Mesothelial cell of epicardium (in vitro differentiated cells): ENCODE measurements at regions not wholly inside any gene's neighbourhood (a gene's known extent, or its start where the extent isn't known, plus 50 kb on each side); places are given as distances from the start of the nearest gene placed in this dataset.
A peak's percentile ranks its signal among the peaks of the same experiment; 100 is the strongest.
"Not testable (repeated sequence)": the region's sequence is repeated elsewhere in the genome, so short reads cannot be mapped to it uniquely, and the experiment has no call there.

Experiments used
- DNase-seq, 2 experiments: peaks; one replicate each; pipeline ENCODE4 v3.0.0; 2021; ENCODE audit warnings: low spot score in 2 of 2; ENCODE audit not compliant: unreplicated experiment in 2 of 2
- H3K27ac Mint-ChIP-seq: 2 replicates; pipeline ENCODE4 v1.8.0; 2021; ENCODE audit warnings: mixed read lengths
- H3K27me3 Mint-ChIP-seq: 2 replicates; pipeline ENCODE4 v1.8.0; 2021; ENCODE audit warnings: low read depth, mixed read lengths
- H3K36me3 Mint-ChIP-seq: 2 replicates; pipeline ENCODE4 v1.8.0; 2021; ENCODE audit warnings: mixed read lengths
- H3K4me1 Mint-ChIP-seq: 2 replicates; pipeline ENCODE4 v1.8.0; 2021; ENCODE audit warnings: mixed read lengths
- H3K4me3 Mint-ChIP-seq: 2 replicates; pipeline ENCODE4 v1.8.0; 2021; ENCODE audit warnings: mild to moderate bottlenecking, moderate library complexity, mixed read lengths
- H3K9me3 Mint-ChIP-seq: 2 replicates; pipeline ENCODE4 v1.8.0; 2021; ENCODE audit warnings: mixed read lengths
- CTCF ChIP-seq: fragments of 200-600 bp; sonication (generic); IDR thresholded peaks from one replicate; pipeline ENCODE4 v1.5.0; 2021; ENCODE audit warnings: antibody characterized with exemption; ENCODE audit not compliant: unreplicated experiment

GRCh38 chr7:106568002-106568679 lies 92.8 kb downstream of the CCDC71L start:
- Mint-ChIP-seq H3K9me3 (no peaks in the 10 kb centered on the region), H3K4me1 (peaks cover 34% of the 10 kb centered on the region), H3K27ac (peak overlapping the region; percentile 92), H3K27me3 (no peaks in the 10 kb centered on the region), H3K4me3 (no peak overlapping the region), H3K36me3 (no peaks in the 10 kb centered on the region)
- no peak for DNase-seq
- TF ChIP-seq CTCF = no peak

- H3K36me3 Mint-ChIP-seq, H3K9me3 Mint-ChIP-seq, H3K4me3 Mint-ChIP-seq, DNase-seq, H3K27ac Mint-ChIP-seq, H3K27me3 Mint-ChIP-seq: not testable (repeated sequence)
- H3K4me1 Mint-ChIP-seq = peaks cover 34% of the 10 kb centered on the region
These were observed 93.6 kb downstream of the CCDC71L start for GRCh38 chr7:106567204-106568001.

GRCh38 chr7:106566672-106567071 lies 94.3 kb downstream of the CCDC71L start:
- Mint-ChIP-seq H3K27me3 (no peaks in the 10 kb centered on the region), H3K4me3 (no peak overlapping the region), H3K4me1 (peaks cover 34% of the 10 kb centered on the region), H3K27ac (peak overlapping the region; percentile 33), H3K9me3 (no peaks in the 10 kb centered on the region), H3K36me3 (no peaks in the 10 kb centered on the region)
- TF ChIP-seq CTCF = no peak
- DNase-seq = no peak

GRCh38 chr7:106566196-106566595 lies 94.8 kb downstream of the CCDC71L start:
- no peaks in the 10 kb centered on the region for H3K9me3 Mint-ChIP-seq
- H3K36me3 Mint-ChIP-seq = no peaks in the 10 kb centered on the region
- H3K4me1 Mint-ChIP-seq = peaks cover 34% of the 10 kb centered on the region
- TF ChIP-seq CTCF = no peak
- no peak for DNase-seq
- H3K27me3 Mint-ChIP-seq = no peaks in the 10 kb centered on the region
- no peak overlapping the region for H3K4me3 Mint-ChIP-seq
- peak overlapping the region; percentile 33 for H3K27ac Mint-ChIP-seq

- TF ChIP-seq CTCF = no peak
- Mint-ChIP-seq H3K27me3 (no peaks in the 10 kb centered on the region), H3K27ac (no peak overlapping the region), H3K36me3 (no peaks in the 10 kb centered on the region), H3K4me1 (peaks cover 31% of the 10 kb centered on the region), H3K4me3 (no peak overlapping the region), H3K9me3 (no peaks in the 10 kb centered on the region)
- DNase-seq = no peak
These were observed 95.5 kb downstream of the CCDC71L start for GRCh38 chr7:106565428-106565827.

GRCh38 chr7:106563466-106564150 lies 97.3 kb downstream of the CCDC71L start:
- Mint-ChIP-seq H3K9me3 (peaks cover 9% of the 10 kb centered on the region), H3K4me1 (peaks cover 22% of the 10 kb centered on the region), H3K27me3 (no peaks in the 10 kb centered on the region), H3K36me3 (no peaks in the 10 kb centered on the region), H3K27ac (no peak overlapping the region), H3K4me3 (no peak overlapping the region)
- no peak for DNase-seq
- no peak for TF ChIP-seq CTCF
